DOHH2 (cell line): ENCODE measurements at regions not wholly inside any gene's neighbourhood (a gene's known extent, or its start where the extent isn't known, plus 50 kb on each side); places are given as distances from the start of the nearest gene placed in this dataset.
A peak's percentile ranks its signal among the peaks of the same experiment; 100 is the strongest.

Experiments
- H3F3A ChIP-seq: fragments of 200-600 bp; sonication (generic), shearing (Covaris generic); 2 replicates; pipeline ENCODE4 v1.6.0; 2016; ENCODE audit warnings: antibody characterized with exemption, mild to moderate bottlenecking; ENCODE audit not compliant: control insufficient read depth, insufficient read depth
- H3K27ac ChIP-seq: fragments of 200-600 bp; sonication (generic); 2 replicates; pipeline ENCODE4 v1.5.1; 2014; ENCODE audit warnings: low read depth, mild to moderate bottlenecking, low read length, moderate library complexity
- H3K27me3 ChIP-seq: fragments of 200-600 bp; sonication (generic); 2 replicates; pipeline ENCODE4 v1.6.1; 2014; ENCODE audit warnings: mild to moderate bottlenecking, low read length, mixed read lengths; ENCODE audit not compliant: control insufficient read depth
- H3K36me3 ChIP-seq: fragments of 200-600 bp; sonication (generic); 2 replicates; pipeline ENCODE4 v1.6.1; 2014; ENCODE audit warnings: mild to moderate bottlenecking, low read length, moderate library complexity, mixed read lengths; ENCODE audit not compliant: control insufficient read depth
- H3K4me1 ChIP-seq: fragments of 200-600 bp; sonication (generic); 2 replicates; pipeline ENCODE4 v1.6.1; 2014; ENCODE audit warnings: mild to moderate bottlenecking, low read length, mixed read lengths; ENCODE audit not compliant: control insufficient read depth
- H3K4me2 ChIP-seq: fragments of 200-600 bp; sonication (generic); 2 replicates; pipeline ENCODE4 v1.6.0; 2014; ENCODE audit warnings: mild to moderate bottlenecking, low read length, moderate library complexity
- H3K4me3 ChIP-seq: fragments of 200-600 bp; sonication (generic); 2 replicates; pipeline ENCODE4 v1.5.1; 2014; ENCODE audit warnings: mild to moderate bottlenecking, low read length, mixed read lengths
- H3K79me2 ChIP-seq: fragments of 200-600 bp; sonication (generic); 2 replicates; pipeline ENCODE4 v1.6.1; 2014; ENCODE audit warnings: mild to moderate bottlenecking, low read length, mixed read lengths; ENCODE audit not compliant: control insufficient read depth
- H3K9me2 ChIP-seq: fragments of 200-600 bp; sonication (generic); replicated peaks from 2 replicates; pipeline ENCODE4 v1.6.1; 2014; ENCODE audit warnings: mild to moderate bottlenecking, low read length, mixed read lengths; ENCODE audit not compliant: control insufficient read depth
- H3K9me3 ChIP-seq: fragments of 200-600 bp; sonication (generic); 2 replicates; pipeline ENCODE4 v1.6.1; 2014; ENCODE audit warnings: antibody characterized with exemption, low read length, mixed read lengths; ENCODE audit not compliant: control insufficient read depth, insufficient read depth
- H4K20me1 ChIP-seq: fragments of 200-600 bp; sonication (generic); 2 replicates; pipeline ENCODE4 v1.6.0; 2014; ENCODE audit warnings: low read depth, mild to moderate bottlenecking, antibody characterized with exemption, low read length, moderate library complexity; ENCODE audit not compliant: control insufficient read depth, insufficient read depth
- EZH2phosphoT487 ChIP-seq: fragments of 200-600 bp; sonication (generic); IDR thresholded peaks from 2 replicates; pipeline ENCODE4 v1.6.1; 2017; ENCODE audit warnings: borderline replicate concordance, mild to moderate bottlenecking, antibody characterized with exemption, low read length, moderate library complexity, mixed read lengths
- TF ChIP-seq, protein P1 (sequence below): fragments of 200-600 bp; sonication (generic); IDR thresholded peaks from one replicate; pipeline ENCODE4 v1.5.1; 2014; ENCODE audit warnings: antibody characterized with exemption, mild to moderate bottlenecking, low read depth, low read length; ENCODE audit not compliant: poor library complexity, severe bottlenecking

DNA sequence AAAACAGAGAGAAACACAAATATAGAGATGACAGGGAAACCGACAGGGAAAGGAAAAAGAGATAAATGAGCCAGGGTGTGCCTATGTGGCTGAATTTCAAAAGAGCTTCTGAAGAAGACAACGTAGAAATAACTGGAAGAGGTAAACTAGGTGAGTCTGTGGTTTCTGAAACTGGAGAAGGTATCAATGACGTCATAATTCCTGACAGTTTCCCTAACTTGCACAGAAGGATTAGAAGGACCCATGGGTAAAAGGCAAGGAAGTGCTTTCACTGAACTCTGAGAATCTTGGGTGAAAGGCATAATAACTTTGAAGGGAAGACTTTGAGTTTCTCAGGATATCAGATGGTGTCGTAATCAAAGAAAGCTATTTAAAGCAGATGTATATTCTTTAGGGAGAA, 790.8 kb upstream of the NUDT12 start:
- Histone ChIP-seq H3K9me3 (no peaks in the 10 kb centered on the region), H3K27me3 (no peaks in the 10 kb centered on the region), H3K9me2 (no peaks in the 10 kb centered on the region), H3K4me2 (no peak overlapping the region), H3K4me1 (no peaks in the 10 kb centered on the region), H4K20me1 (no peaks in the 10 kb centered on the region), H3K36me3 (no peaks in the 10 kb centered on the region), H3K4me3 (no peak overlapping the region), H3K27ac (no peak overlapping the region), H3K79me2 (no peaks in the 10 kb centered on the region), H3F3A (no peaks in the 10 kb centered on the region)
- TF ChIP-seq EZH2phosphoT487, result no peak
- TF ChIP-seq, protein P1, sequence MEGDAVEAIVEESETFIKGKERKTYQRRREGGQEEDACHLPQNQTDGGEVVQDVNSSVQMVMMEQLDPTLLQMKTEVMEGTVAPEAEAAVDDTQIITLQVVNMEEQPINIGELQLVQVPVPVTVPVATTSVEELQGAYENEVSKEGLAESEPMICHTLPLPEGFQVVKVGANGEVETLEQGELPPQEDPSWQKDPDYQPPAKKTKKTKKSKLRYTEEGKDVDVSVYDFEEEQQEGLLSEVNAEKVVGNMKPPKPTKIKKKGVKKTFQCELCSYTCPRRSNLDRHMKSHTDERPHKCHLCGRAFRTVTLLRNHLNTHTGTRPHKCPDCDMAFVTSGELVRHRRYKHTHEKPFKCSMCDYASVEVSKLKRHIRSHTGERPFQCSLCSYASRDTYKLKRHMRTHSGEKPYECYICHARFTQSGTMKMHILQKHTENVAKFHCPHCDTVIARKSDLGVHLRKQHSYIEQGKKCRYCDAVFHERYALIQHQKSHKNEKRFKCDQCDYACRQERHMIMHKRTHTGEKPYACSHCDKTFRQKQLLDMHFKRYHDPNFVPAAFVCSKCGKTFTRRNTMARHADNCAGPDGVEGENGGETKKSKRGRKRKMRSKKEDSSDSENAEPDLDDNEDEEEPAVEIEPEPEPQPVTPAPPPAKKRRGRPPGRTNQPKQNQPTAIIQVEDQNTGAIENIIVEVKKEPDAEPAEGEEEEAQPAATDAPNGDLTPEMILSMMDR, result no peak

DNA sequence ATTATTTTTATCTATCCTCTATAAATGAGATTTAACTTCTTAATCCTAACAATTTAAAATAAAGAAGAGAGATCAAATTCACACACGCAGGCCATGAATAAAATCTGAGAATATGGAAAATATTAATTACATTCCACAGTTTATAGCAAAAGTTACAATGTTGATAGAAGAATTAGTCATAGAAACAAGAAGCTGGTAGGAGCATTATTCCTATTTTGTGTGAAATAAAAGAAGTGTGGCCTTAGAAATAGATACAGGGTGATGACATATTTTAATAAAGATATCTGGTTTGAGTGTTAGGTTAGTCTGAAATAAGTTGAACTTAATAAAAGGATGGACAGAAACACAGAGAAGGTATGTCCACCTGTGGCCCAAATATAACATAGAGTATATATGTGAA, 790.4 kb upstream of the NUDT12 start:
- H3K4me1 ChIP-seq, result no peaks in the 10 kb centered on the region
- TF ChIP-seq, protein P1, result no peak
- TF ChIP-seq EZH2phosphoT487, result no peak

DNA sequence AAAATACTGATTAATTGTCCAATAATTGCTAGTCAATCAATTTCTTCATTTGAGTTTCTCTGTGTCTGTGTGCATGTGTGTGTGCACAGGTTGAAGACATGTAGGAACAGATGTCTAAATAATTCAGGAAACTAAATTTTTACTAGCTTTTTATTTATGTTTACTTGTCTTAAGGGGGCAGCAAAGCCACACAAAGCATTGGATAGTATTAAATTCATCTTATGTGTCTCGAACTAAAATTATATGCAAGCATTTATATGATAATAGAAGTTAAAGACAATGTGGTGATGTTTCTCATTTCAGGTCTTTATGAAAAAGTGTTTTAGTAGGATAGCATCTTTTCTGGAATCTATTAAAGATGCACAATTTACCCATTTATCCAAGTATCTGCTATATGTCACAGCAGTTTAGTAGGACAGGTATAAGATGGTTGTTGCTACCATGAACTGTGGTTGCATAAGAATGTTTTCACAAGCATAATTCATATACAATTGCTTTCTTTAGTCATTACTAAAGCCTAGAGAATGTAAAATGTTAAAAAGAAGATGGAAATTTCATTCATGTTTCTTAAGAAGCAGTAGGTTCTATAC, 784.6 kb upstream of the NUDT12 start:
- Histone ChIP-seq H3F3A (no peaks in the 10 kb centered on the region), H3K9me3 (no peaks in the 10 kb centered on the region), H4K20me1 (no peaks in the 10 kb centered on the region), H3K27ac (no peak overlapping the region), H3K9me2 (no peaks in the 10 kb centered on the region), H3K4me2 (no peak overlapping the region), H3K4me3 (no peak overlapping the region), H3K36me3 (no peaks in the 10 kb centered on the region), H3K4me1 (no peaks in the 10 kb centered on the region), H3K27me3 (no peaks in the 10 kb centered on the region), H3K79me2 (no peaks in the 10 kb centered on the region)
- no peak for TF ChIP-seq EZH2phosphoT487
- TF ChIP-seq, protein P1, result peak; percentile 21

More for the DNA sequence above, 790.4 kb upstream of the NUDT12 start:
- no peaks in the 10 kb centered on the region for H3K36me3 ChIP-seq
- no peaks in the 10 kb centered on the region for H3K79me2 ChIP-seq
- H4K20me1 ChIP-seq, result no peaks in the 10 kb centered on the region
- H3K27me3 ChIP-seq, result no peaks in the 10 kb centered on the region
- no peaks in the 10 kb centered on the region for H3K9me3 ChIP-seq
- H3K4me2 ChIP-seq, result no peak overlapping the region
- H3K27ac ChIP-seq, result no peak overlapping the region
- H3K9me2 ChIP-seq, result no peaks in the 10 kb centered on the region
- no peaks in the 10 kb centered on the region for H3F3A ChIP-seq
- no peak overlapping the region for H3K4me3 ChIP-seq
